ENCODE measurements at regions not wholly inside any gene's neighbourhood (a gene's known extent, or its start where the extent isn't known, plus 50 kb on each side); places are given as distances from the start of the nearest gene placed in this dataset.

GRCh38 chr5:19175776-19176570 is 812.0 kb downstream of the CDH18 start:
- H3K4me2 ChIP-seq = no peak overlapping the region
- H3K27me3 ChIP-seq = no peaks in the 10 kb centered on the region
- WGBS (ENCODE audit: low lambda C conversion rate, missing lambda C conversion rate) = 54% methylated on average over 3 of the region's 3 CpGs
- H3K79me2 ChIP-seq = no peaks in the 10 kb centered on the region
- DNase-seq (ENCODE audit: low spot score) = no peak
- no peaks in the 10 kb centered on the region for H4K20me1 ChIP-seq (ENCODE audit: insufficient read depth, poor library complexity, severe bottlenecking)
- H3K4me3 ChIP-seq = no peak overlapping the region
- no peak overlapping the region for H3K27ac ChIP-seq
- H3K4me1 ChIP-seq (ENCODE audit: insufficient read depth) = no peaks in the 10 kb centered on the region
- no peaks in the 10 kb centered on the region for H3K9me3 ChIP-seq (ENCODE audit: low read depth)
- H3K9me2 ChIP-seq (replicated peaks; ENCODE audit: insufficient read depth) = no peaks in the 10 kb centered on the region
- H3K36me3 ChIP-seq (replicated peaks; ENCODE audit: insufficient read depth, low read depth) = no peaks in the 10 kb centered on the region
- no peak for TF ChIP-seq EZH2 (IDR thresholded peaks at IDR 0.05; ENCODE audit: borderline replicate concordance)
- TF ChIP-seq EZH2phosphoT487 (IDR thresholded peaks at IDR 0.05; ENCODE audit: low read depth, severe bottlenecking, unreplicated experiment) = no peak
- H2AFZ ChIP-seq = no peak overlapping the region

- no peak overlapping the region for H3K27ac ChIP-seq
- H3K9me2 ChIP-seq (replicated peaks; ENCODE audit: insufficient read depth) = no peaks in the 10 kb centered on the region
- DNase-seq (ENCODE audit: low spot score) = no peak
- no peak overlapping the region for H3K4me3 ChIP-seq
- no peaks in the 10 kb centered on the region for H3K79me2 ChIP-seq
- no peaks in the 10 kb centered on the region for H3K27me3 ChIP-seq
- H3K4me2 ChIP-seq = no peak overlapping the region
- H2AFZ ChIP-seq = no peak overlapping the region
- 47% methylated on average over 1 of the region's 1 CpG for WGBS (ENCODE audit: low lambda C conversion rate, missing lambda C conversion rate)
- H3K9me3 ChIP-seq (ENCODE audit: low read depth) = no peaks in the 10 kb centered on the region
- no peaks in the 10 kb centered on the region for H3K4me1 ChIP-seq (ENCODE audit: insufficient read depth)
- TF ChIP-seq CTCF (IDR thresholded peaks at IDR 0.05; ENCODE audit: poor library complexity) = no peak
- TF ChIP-seq EZH2phosphoT487 (IDR thresholded peaks at IDR 0.05; ENCODE audit: low read depth, severe bottlenecking, unreplicated experiment) = no peak
- no peak for TF ChIP-seq EZH2 (IDR thresholded peaks at IDR 0.05; ENCODE audit: borderline replicate concordance)
- H4K20me1 ChIP-seq (ENCODE audit: insufficient read depth, poor library complexity, severe bottlenecking) = no peaks in the 10 kb centered on the region
- H3K36me3 ChIP-seq (replicated peaks; ENCODE audit: insufficient read depth, low read depth) = no peaks in the 10 kb centered on the region
Measured at GRCh38 chr5:19179571-19179970, 808.4 kb downstream of the CDH18 start.

GRCh38 chr5:19189176-19189575 is 798.8 kb downstream of the CDH18 start:
- Histone ChIP-seq H3K9me2 (replicated peaks; ENCODE audit: insufficient read depth) (no peaks in the 10 kb centered on the region), H3K4me2 (no peak overlapping the region), H4K20me1 (ENCODE audit: insufficient read depth, poor library complexity, severe bottlenecking) (no peaks in the 10 kb centered on the region), H3K4me3 (no peak overlapping the region), H3K4me1 (ENCODE audit: insufficient read depth) (no peaks in the 10 kb centered on the region), H2AFZ (no peak overlapping the region), H3K9me3 (ENCODE audit: low read depth) (no peaks in the 10 kb centered on the region), H3K27me3 (no peaks in the 10 kb centered on the region), H3K79me2 (no peaks in the 10 kb centered on the region), H3K27ac (no peak overlapping the region), H3K36me3 (replicated peaks; ENCODE audit: insufficient read depth, low read depth) (no peaks in the 10 kb centered on the region)
- DNase-seq (ENCODE audit: low spot score) = no peak
- 78% methylated on average over 2 of the region's 2 CpGs for WGBS (ENCODE audit: low lambda C conversion rate, missing lambda C conversion rate)
- no peak for TF ChIP-seq EZH2phosphoT487 (IDR thresholded peaks at IDR 0.05; ENCODE audit: low read depth, severe bottlenecking, unreplicated experiment)
- no peak for TF ChIP-seq EZH2 (IDR thresholded peaks at IDR 0.05; ENCODE audit: borderline replicate concordance)
- TF ChIP-seq CTCF (IDR thresholded peaks at IDR 0.05; ENCODE audit: poor library complexity) = no peak

- no peak for DNase-seq (ENCODE audit: low spot score)
- no peak overlapping the region for H2AFZ ChIP-seq
- no peaks in the 10 kb centered on the region for H3K36me3 ChIP-seq (replicated peaks; ENCODE audit: insufficient read depth, low read depth)
- no peaks in the 10 kb centered on the region for H3K9me2 ChIP-seq (replicated peaks; ENCODE audit: insufficient read depth)
- H3K79me2 ChIP-seq = no peaks in the 10 kb centered on the region
- H3K27ac ChIP-seq = no peak overlapping the region
- H3K4me2 ChIP-seq = no peak overlapping the region
- no peak for TF ChIP-seq EZH2phosphoT487 (IDR thresholded peaks at IDR 0.05; ENCODE audit: low read depth, severe bottlenecking, unreplicated experiment)
- no peak for TF ChIP-seq EZH2 (IDR thresholded peaks at IDR 0.05; ENCODE audit: borderline replicate concordance)
- TF ChIP-seq CTCF (IDR thresholded peaks at IDR 0.05; ENCODE audit: poor library complexity) = no peak
- no peaks in the 10 kb centered on the region for H3K4me1 ChIP-seq (ENCODE audit: insufficient read depth)
- H3K9me3 ChIP-seq (ENCODE audit: low read depth) = no peaks in the 10 kb centered on the region
- H4K20me1 ChIP-seq (ENCODE audit: insufficient read depth, poor library complexity, severe bottlenecking) = no peaks in the 10 kb centered on the region
- no peak overlapping the region for H3K4me3 ChIP-seq
- H3K27me3 ChIP-seq = no peaks in the 10 kb centered on the region
- 77% methylated on average over 2 of the region's 2 CpGs for WGBS (ENCODE audit: low lambda C conversion rate, missing lambda C conversion rate)
Measured at GRCh38 chr5:19193631-19194030, 794.4 kb downstream of the CDH18 start.
